Mesothelial cell of epicardium (in vitro differentiated cells): ENCODE measurements at regions not wholly inside any gene's neighbourhood (a gene's known extent, or its start where the extent isn't known, plus 50 kb on each side); places are given as distances from the start of the nearest gene placed in this dataset.
A peak's percentile ranks its signal among the peaks of the same experiment; 100 is the strongest.
"Not testable (repeated sequence)": the region's sequence is repeated elsewhere in the genome, so short reads cannot be mapped to it uniquely, and the experiment has no call there.

Experiments
- DNase-seq, 2 experiments: peaks; one replicate each; pipeline ENCODE4 v3.0.0; 2021; ENCODE audit warnings: low spot score in 2 of 2; ENCODE audit not compliant: unreplicated experiment in 2 of 2
- H3K27ac Mint-ChIP-seq: 2 replicates; pipeline ENCODE4 v1.8.0; 2021; ENCODE audit warnings: mixed read lengths
- H3K27me3 Mint-ChIP-seq: 2 replicates; pipeline ENCODE4 v1.8.0; 2021; ENCODE audit warnings: low read depth, mixed read lengths
- H3K36me3 Mint-ChIP-seq: 2 replicates; pipeline ENCODE4 v1.8.0; 2021; ENCODE audit warnings: mixed read lengths
- H3K4me1 Mint-ChIP-seq: 2 replicates; pipeline ENCODE4 v1.8.0; 2021; ENCODE audit warnings: mixed read lengths
- H3K4me3 Mint-ChIP-seq: 2 replicates; pipeline ENCODE4 v1.8.0; 2021; ENCODE audit warnings: mild to moderate bottlenecking, moderate library complexity, mixed read lengths
- H3K9me3 Mint-ChIP-seq: 2 replicates; pipeline ENCODE4 v1.8.0; 2021; ENCODE audit warnings: mixed read lengths
- CTCF ChIP-seq: fragments of 200-600 bp; sonication (generic); IDR thresholded peaks from one replicate; pipeline ENCODE4 v1.5.0; 2021; ENCODE audit warnings: antibody characterized with exemption; ENCODE audit not compliant: unreplicated experiment

GRCh38 chr1:227415115-227415790, 97.0 kb upstream of the CDC42BPA start:
- no peaks in the 10 kb centered on the region for H3K9me3 Mint-ChIP-seq
- H3K4me1 Mint-ChIP-seq: peaks cover 17% of the 10 kb centered on the region
- DNase-seq: no peak
- no peak for TF ChIP-seq CTCF
- H3K27me3 Mint-ChIP-seq: peaks cover 13% of the 10 kb centered on the region
- no peaks in the 10 kb centered on the region for H3K36me3 Mint-ChIP-seq
- no peak overlapping the region for H3K4me3 Mint-ChIP-seq
- peak overlapping the region; percentile 56 for H3K27ac Mint-ChIP-seq

- Mint-ChIP-seq H3K4me1 (peaks cover 10% of the 10 kb centered on the region), H3K4me3 (no peak overlapping the region), H3K27me3 (peaks cover 21% of the 10 kb centered on the region), H3K36me3 (no peaks in the 10 kb centered on the region), H3K27ac (no peak overlapping the region), H3K9me3 (peaks cover 12% of the 10 kb centered on the region)
- TF ChIP-seq CTCF: no peak
- no peak for DNase-seq
These were observed 92.8 kb upstream of the CDC42BPA start for GRCh38 chr1:227411066-227411465.

- not testable (repeated sequence) for H3K4me3 Mint-ChIP-seq
- peaks cover 22% of the 10 kb centered on the region for H3K27me3 Mint-ChIP-seq
- H3K9me3 Mint-ChIP-seq: peaks cover 31% of the 10 kb centered on the region
These were observed 88.0 kb upstream of the CDC42BPA start for GRCh38 chr1:227406332-227406731.

GRCh38 chr1:227403535-227403934, 85.2 kb upstream of the CDC42BPA start:
- Mint-ChIP-seq H3K4me3 (no peak overlapping the region), H3K27me3 (peaks cover 9% of the 10 kb centered on the region), H3K36me3 (peaks cover 2% of the 10 kb centered on the region), H3K27ac (no peak overlapping the region), H3K4me1 (no peaks in the 10 kb centered on the region), H3K9me3 (peaks cover 36% of the 10 kb centered on the region)
- TF ChIP-seq CTCF: no peak
- no peak for DNase-seq

More at GRCh38 chr1:227406332-227406731, 88.0 kb upstream of the CDC42BPA start:
- not testable (repeated sequence) for H3K27ac Mint-ChIP-seq, H3K4me1 Mint-ChIP-seq, H3K36me3 Mint-ChIP-seq, DNase-seq

- Mint-ChIP-seq H3K4me3 (no peak overlapping the region), H3K4me1 (no peaks in the 10 kb centered on the region), H3K9me3 (peaks cover 24% of the 10 kb centered on the region), H3K36me3 (peaks cover 2% of the 10 kb centered on the region), H3K27ac (no peak overlapping the region), H3K27me3 (peaks cover 5% of the 10 kb centered on the region)
- DNase-seq: no peak
- no peak for TF ChIP-seq CTCF
These were observed 83.5 kb upstream of the CDC42BPA start for GRCh38 chr1:227401562-227402342.

GRCh38 chr1:227399152-227399730, 80.9 kb upstream of the CDC42BPA start:
- no peak overlapping the region for H3K27ac Mint-ChIP-seq
- H3K4me1 Mint-ChIP-seq: no peaks in the 10 kb centered on the region
- H3K9me3 Mint-ChIP-seq: peaks cover 14% of the 10 kb centered on the region
- H3K27me3 Mint-ChIP-seq: no peaks in the 10 kb centered on the region
- no peak for TF ChIP-seq CTCF
- H3K4me3 Mint-ChIP-seq: no peak overlapping the region
- DNase-seq: no peak
- H3K36me3 Mint-ChIP-seq: no peaks in the 10 kb centered on the region
